Esophagus squamous epithelium (tissue), 5 donors: ENCODE measurements at regions not wholly inside any gene's neighbourhood (a gene's known extent, or its start where the extent isn't known, plus 50 kb on each side); places are given as distances from the start of the nearest gene placed in this dataset.
A peak's percentile ranks its signal among the peaks of the same experiment; 100 is the strongest.

Source experiments
- DNase-seq: peaks from one replicate; lab custom pipeline; 2025; lab: John Stamatoyannopoulos, UW
- H3K27ac ChIP-seq, 4 donors: fragments of 200-600 bp; sonication (generic); one replicate each; pipeline ENCODE4 v1.5.1; 2016 to 2019; ENCODE audit warnings: mild to moderate bottlenecking in 1 of 4
- H3K27me3 ChIP-seq, 4 donors: fragments of 200-600 bp; sonication (generic); 1 replicate in 3 of 4; 2 replicates in 1 of 4; pipeline versions ENCODE4 v1.5.1 to v1.6.0; 2017 to 2021; ENCODE audit warnings: antibody characterized with exemption in 1 of 4
- H3K36me3 ChIP-seq, 3 donors: fragments of 200-600 bp; sonication (generic); one replicate each; pipeline ENCODE4 v1.5.1; 2016 to 2019
- H3K4me1 ChIP-seq, 3 donors: fragments of 200-600 bp; sonication (generic); one replicate each; pipeline ENCODE4 v1.5.1; 2017 to 2019
- H3K4me3 ChIP-seq, 4 donors: fragments of 200-600 bp; sonication (generic); 1 replicate in 3 of 4; 2 replicates in 1 of 4; pipeline ENCODE4 v1.5.1; 2016 to 2019; ENCODE audit warnings: mild to moderate bottlenecking in 2 of 4, moderate library complexity in 1 of 4
- H3K9me3 ChIP-seq, 3 donors: fragments of 200-600 bp; sonication (generic); one replicate each; pipeline ENCODE4 v1.5.1; 2016 to 2019
- CTCF ChIP-seq, 6 experiments: fragments of 450-650 bp in 4 of 6; fragments of 200-600 bp in 2 of 6; sonication (generic) in 2 of 6; IDR thresholded peaks; one replicate each; pipeline ENCODE4 v1.5.1; 2016 to 2019; ENCODE audit warnings: antibody characterized with exemption in 6 of 6, mild to moderate bottlenecking in 4 of 6, moderate library complexity in 4 of 6
- POLR2A ChIP-seq, 4 donors: fragments of 450-650 bp; IDR thresholded peaks; one replicate each; pipeline ENCODE4 v1.6.1; 2017; ENCODE audit warnings: antibody characterized with exemption in 4 of 4, mild to moderate bottlenecking in 4 of 4, moderate library complexity in 3 of 4
- WGBS, 2 donors: methylation state at CpG; one replicate each; pipeline ENCODE4 v1.1.5; 2018; 5-methylcytosine and 5-hydroxymethylcytosine counted together
- intact Hi-C: fragments of 100-400 bp; cut with DNase I; formaldehyde crosslinking; loops from one replicate; pipeline ENCODE4 v1.15.0; 2022
- donor health status: DM: yes; HTN: yes; CAD: no.

GRCh38 chr18:45525301-45525700 is 90.0 kb upstream of the SLC14A2 start:
- Histone ChIP-seq H3K27ac (no peak overlapping the region), H3K27me3 (no peaks in the 10 kb centered on the region), H3K4me1 (peaks cover 0 to 33% (median 8%) of the 10 kb centered on the region in 3 donors), H3K9me3 (no peaks in the 10 kb centered on the region), H3K36me3 (no peaks in the 10 kb centered on the region), H3K4me3 (no peak overlapping the region)
- intact Hi-C loops, result no loop called here
- no peak for DNase-seq
- TF ChIP-seq POLR2A (IDR thresholded peaks at IDR 0.05), result no peak
- TF ChIP-seq CTCF (IDR thresholded peaks at IDR 0.05), result no peak

- Histone ChIP-seq H3K27me3 (no peaks in the 10 kb centered on the region), H3K27ac (peak overlapping the region in 1 of 4 donors; percentile 34), H3K4me3 (no peak overlapping the region), H3K36me3 (no peaks in the 10 kb centered on the region), H3K4me1 (peaks cover 0 to 26% (median 2%) of the 10 kb centered on the region in 3 donors), H3K9me3 (no peaks in the 10 kb centered on the region)
- DNase-seq, result no peak
- 38 to 54% methylated on average over 3 of the region's 3 CpGs for WGBS, 2 donors
- intact Hi-C loops, result no loop called here
- TF ChIP-seq POLR2A (IDR thresholded peaks at IDR 0.05) (no peak), CTCF (IDR thresholded peaks at IDR 0.05) (peak in 1 of 6 experiments; percentile 8)
These were observed 89.0 kb upstream of the SLC14A2 start for GRCh38 chr18:45526114-45526841.

DNA sequence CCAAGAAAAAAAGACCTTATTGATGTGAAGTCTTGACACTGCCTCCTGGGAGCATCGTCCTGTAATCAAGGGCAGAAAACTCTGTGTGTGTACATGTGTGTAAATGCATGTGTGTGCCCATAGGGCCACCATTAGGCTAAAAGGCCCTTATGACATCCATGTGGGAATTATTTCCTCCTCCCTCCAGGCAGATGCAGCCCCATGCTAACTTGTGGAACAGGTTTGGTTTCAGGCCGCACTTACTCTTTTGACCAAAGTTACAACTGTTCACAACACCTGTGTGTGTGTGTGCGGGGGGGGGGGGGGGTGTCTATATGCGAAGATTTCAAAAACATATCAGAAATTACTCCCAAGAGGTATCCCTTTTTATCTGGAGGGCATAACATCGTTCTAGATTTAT is 87.4 kb upstream of the SLC14A2 start:
- Histone ChIP-seq H3K36me3 (no peaks in the 10 kb centered on the region), H3K4me1 (peaks cover 0 to 12% (median 0%) of the 10 kb centered on the region in 3 donors), H3K27me3 (no peaks in the 10 kb centered on the region), H3K27ac (no peak overlapping the region), H3K4me3 (no peak overlapping the region), H3K9me3 (no peaks in the 10 kb centered on the region)
- intact Hi-C loops, result no loop called here
- WGBS, 2 donors, result 52 to 60% methylated on average over 3 to 4 of the region's 5 CpGs
- no peak for TF ChIP-seq CTCF (IDR thresholded peaks at IDR 0.05)
- DNase-seq, result no peak

- intact Hi-C loops, result no loop called here
- Histone ChIP-seq H3K27me3 (no peaks in the 10 kb centered on the region), H3K36me3 (no peaks in the 10 kb centered on the region), H3K9me3 (no peaks in the 10 kb centered on the region), H3K4me1 (peaks cover 0 to 11% (median 0%) of the 10 kb centered on the region in 3 donors), H3K4me3 (no peak overlapping the region), H3K27ac (no peak overlapping the region)
- 36 to 47% methylated on average over 2 of the region's 2 CpGs for WGBS, 2 donors
- TF ChIP-seq CTCF (IDR thresholded peaks at IDR 0.05) (no peak), POLR2A (IDR thresholded peaks at IDR 0.05) (no peak)
- DNase-seq, result no peak
These were observed 86.5 kb upstream of the SLC14A2 start for GRCh38 chr18:45528712-45529336.

DNA sequence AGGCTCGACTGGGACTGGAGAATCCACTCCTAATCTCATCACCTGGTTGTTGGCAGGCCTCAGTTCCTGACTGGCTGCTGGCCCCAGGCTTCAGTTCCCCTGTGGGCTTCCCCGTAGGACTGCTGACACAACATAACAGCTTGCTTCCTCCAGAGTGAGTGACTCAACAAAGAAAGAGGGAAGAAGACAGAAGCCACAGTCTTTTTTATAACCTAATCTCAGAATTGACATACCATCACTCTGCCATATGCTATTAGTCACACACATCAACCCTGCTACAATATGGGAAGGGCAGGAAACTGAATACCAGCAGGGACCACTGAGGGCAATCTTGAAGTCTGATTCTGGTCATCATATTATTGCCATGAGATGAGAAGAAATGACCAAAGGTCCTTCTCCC is 76.8 kb upstream of the SLC14A2 start:
- Histone ChIP-seq H3K4me1 (no peaks in the 10 kb centered on the region), H3K36me3 (no peaks in the 10 kb centered on the region), H3K4me3 (no peak overlapping the region), H3K27me3 (peaks cover 0 to 3% (median 0%) of the 10 kb centered on the region in 4 donors), H3K27ac (no peak overlapping the region), H3K9me3 (peaks cover 0 to 6% (median 0%) of the 10 kb centered on the region in 3 donors)
- TF ChIP-seq CTCF (IDR thresholded peaks at IDR 0.05) (no peak), POLR2A (IDR thresholded peaks at IDR 0.05) (no peak)
- intact Hi-C loops, result no loop called here
- WGBS, 2 donors, result 68 to 80% methylated on average over 2 of the region's 2 CpGs
- no peak for DNase-seq
